ENCODE measurements at regions not wholly inside any gene's neighbourhood (a gene's known extent, or its start where the extent isn't known, plus 50 kb on each side); places are given as distances from the start of the nearest gene placed in this dataset.

DNA sequence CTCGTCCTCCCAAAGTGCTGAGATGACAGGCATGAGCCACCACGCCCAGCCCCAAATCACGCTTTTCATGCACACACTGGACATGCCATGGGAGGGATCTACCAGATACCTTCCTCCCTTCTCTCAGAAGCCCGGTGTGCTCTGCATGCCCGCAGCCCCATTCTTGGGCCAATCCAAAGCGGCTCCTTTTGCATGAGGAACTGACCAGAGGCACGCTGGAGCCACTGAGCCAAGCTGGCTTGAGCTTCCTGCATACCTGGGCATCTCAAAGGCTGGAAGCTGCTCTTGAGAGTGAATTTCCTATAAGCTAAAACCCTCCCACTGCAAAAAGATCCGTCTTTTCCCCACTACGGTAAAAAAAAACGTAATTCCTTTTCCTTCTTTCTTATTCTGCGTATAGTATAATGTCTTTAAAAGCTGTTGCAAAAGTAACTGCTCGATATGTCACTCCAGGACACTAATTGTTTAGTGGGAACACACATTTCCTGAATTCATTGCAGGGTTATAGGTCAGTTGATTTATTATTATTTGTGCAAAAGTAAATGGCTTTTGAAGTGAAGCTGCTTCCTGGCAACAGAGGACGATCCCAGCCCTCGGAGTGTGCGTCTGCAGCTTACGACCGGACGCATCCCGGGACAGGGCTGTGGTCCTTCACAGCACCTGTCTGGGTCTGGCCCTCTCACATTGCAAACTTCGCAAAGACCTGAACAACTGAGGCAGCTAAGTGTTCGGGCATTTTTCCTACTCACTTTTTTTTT lies 61.8 kb upstream of the ETS2 start:
- no peak for TF ChIP-seq POLR2AphosphoS5 (IDR thresholded peaks at IDR 0.05)
- no peak for TF ChIP-seq CTCF (IDR thresholded peaks at IDR 0.05)
